Natural killer cell (primary cell): ENCODE measurements at regions not wholly inside any gene's neighbourhood (a gene's known extent, or its start where the extent isn't known, plus 50 kb on each side); places are given as distances from the start of the nearest gene placed in this dataset.
A peak's percentile ranks its signal among the peaks of the same experiment; 100 is the strongest.

Experiments used
- ATAC-seq, 3 donors: fragments of 150-1000 bp in 2 of 3; fragments of 200-7000 bp in 1 of 3; cut with Tn5 transposase; 1 replicate in 1 of 3; 2 replicates in 2 of 3; pipeline ENCODE4 v1.10.0; 2021; ENCODE audit warnings: mild to moderate bottlenecking in 2 of 3, moderate library complexity in 2 of 3
- DNase-seq, 2 donors: peaks; one replicate each; pipeline versions ENCODE4 v3.0.0 to v3.0.0-alpha.2; 2013 to 2021; ENCODE audit warnings: mixed read lengths in 1 of 2
- H3K27ac ChIP-seq: one replicate; pipeline ENCODE4 v1.5.1; 2013; ENCODE audit warnings: mild to moderate bottlenecking, low read length
- H3K27me3 ChIP-seq: one replicate; pipeline ENCODE4 v1.6.1; 2013; ENCODE audit warnings: low read length; ENCODE audit not compliant: control insufficient read depth, insufficient read depth
- H3K36me3 ChIP-seq: one replicate; pipeline ENCODE4 v1.6.1; 2013; ENCODE audit warnings: low read length; ENCODE audit not compliant: control insufficient read depth, insufficient read depth
- H3K4me1 ChIP-seq: one replicate; pipeline ENCODE4 v1.6.1; 2013; ENCODE audit warnings: low read length; ENCODE audit not compliant: control insufficient read depth, insufficient read depth
- H3K4me3 ChIP-seq: one replicate; pipeline ENCODE4 v1.5.1; 2013; ENCODE audit warnings: low read length
- H3K9me3 ChIP-seq: one replicate; pipeline ENCODE4 v1.6.1; 2013; ENCODE audit warnings: low read length; ENCODE audit not compliant: control insufficient read depth, insufficient read depth
- H3K27ac Mint-ChIP-seq, 2 donors: one replicate each; pipeline ENCODE4 v1.8.0; 2022; ENCODE audit warnings: mild to moderate bottlenecking in 2 of 2, mixed read lengths in 2 of 2, moderate library complexity in 1 of 2
- H3K27me3 Mint-ChIP-seq, 2 donors: one replicate each; pipeline ENCODE4 v1.8.0; 2022; ENCODE audit warnings: low read depth in 2 of 2, mixed read lengths in 2 of 2
- H3K36me3 Mint-ChIP-seq: one replicate; pipeline ENCODE4 v1.8.0; 2022; ENCODE audit warnings: mixed read lengths
- H3K4me1 Mint-ChIP-seq, 2 donors: one replicate each; pipeline ENCODE4 v1.8.0; 2022; ENCODE audit warnings: mixed read lengths in 2 of 2
- H3K4me3 Mint-ChIP-seq: one replicate; pipeline ENCODE4 v1.8.0; 2022; ENCODE audit warnings: mild to moderate bottlenecking, moderate library complexity, mixed read lengths
- H3K9me3 Mint-ChIP-seq, 2 donors: one replicate each; pipeline ENCODE4 v1.8.0; 2022; ENCODE audit warnings: mixed read lengths in 2 of 2
- CTCF ChIP-seq: fragments of 200-600 bp; IDR thresholded peaks from one replicate; pipeline ENCODE4 v1.8.0; 2022; ENCODE audit warnings: antibody characterized with exemption
- WGBS: methylation state at CpG from one replicate; pipeline ENCODE4 v1.1.7; 2013; ENCODE audit warnings: missing lambda C conversion rate; ENCODE audit not compliant: insufficient coverage; 5-methylcytosine and 5-hydroxymethylcytosine counted together
- intact Hi-C: fragments of 100-400 bp; cut with micrococcal nuclease; formaldehyde crosslinking; loops from one replicate; pipeline ENCODE4 v1.14.2; 2022

- Histone ChIP-seq H3K4me1 (peaks cover 6% of the 10 kb centered on the region), H3K27ac (no peak overlapping the region), H3K36me3 (no peaks in the 10 kb centered on the region), H3K9me3 (no peaks in the 10 kb centered on the region), H3K27me3 (no peaks in the 10 kb centered on the region), H3K4me3 (no peak overlapping the region)
- H3K27ac Mint-ChIP-seq, result no peak overlapping the region
- ATAC-seq (no peak), DNase-seq (no peak)
- WGBS, result 33% methylated on average over 1 of the region's 1 CpG
- H3K9me3 Mint-ChIP-seq, result no peaks in the 10 kb centered on the region
- TF ChIP-seq CTCF, result no peak
- peaks cover 0 to 3% of the 10 kb centered on the region in 2 donors for H3K27me3 Mint-ChIP-seq
- H3K36me3 Mint-ChIP-seq, result no peaks in the 10 kb centered on the region
- intact Hi-C loops, result loop anchor here (10.0 kb wide), 1 partner anchor 968 kb away; no protein-coding TSS in a partner anchor
- H3K4me3 Mint-ChIP-seq, result no peak overlapping the region
- H3K4me1 Mint-ChIP-seq, result peaks cover 0 to 10% of the 10 kb centered on the region in 2 donors
These were observed 108.8 kb downstream of the ADAMTS1 start for GRCh38 chr21:26736449-26736848.

- Mint-ChIP-seq H3K9me3 (no peaks in the 10 kb centered on the region), H3K4me1 (peaks cover 0 to 10% of the 10 kb centered on the region in 2 donors)
These were observed 112.6 kb downstream of the ADAMTS1 start for GRCh38 chr21:26732432-26733221.

GRCh38 chr21:26719750-26720149, 125.5 kb downstream of the ADAMTS1 start:
- Mint-ChIP-seq H3K9me3 (no peaks in the 10 kb centered on the region), H3K4me1 (no peaks in the 10 kb centered on the region), H3K27me3 (no peaks in the 10 kb centered on the region), H3K27ac (no peak overlapping the region), H3K4me3 (no peak overlapping the region), H3K36me3 (no peaks in the 10 kb centered on the region)
- DNase-seq, result no peak
- TF ChIP-seq CTCF, result no peak
- ATAC-seq, result no peak
- Histone ChIP-seq H3K4me3 (no peak overlapping the region), H3K27me3 (no peaks in the 10 kb centered on the region), H3K27ac (no peak overlapping the region), H3K9me3 (no peaks in the 10 kb centered on the region), H3K4me1 (no peaks in the 10 kb centered on the region), H3K36me3 (no peaks in the 10 kb centered on the region)
- intact Hi-C loops, result loop anchor here (5.0 kb wide), 1 partner anchor 822 kb away; no protein-coding TSS in a partner anchor
- 85% methylated on average over 9 of the region's 9 CpGs for WGBS

More at GRCh38 chr21:26732432-26733221, 112.6 kb downstream of the ADAMTS1 start:
- 79% methylated on average over 10 of the region's 10 CpGs for WGBS
- Mint-ChIP-seq H3K27ac (no peak overlapping the region), H3K4me3 (no peak overlapping the region), H3K36me3 (no peaks in the 10 kb centered on the region), H3K27me3 (peaks cover 0 to 6% of the 10 kb centered on the region in 2 donors)
- Histone ChIP-seq H3K36me3 (no peaks in the 10 kb centered on the region), H3K9me3 (no peaks in the 10 kb centered on the region), H3K27me3 (no peaks in the 10 kb centered on the region), H3K27ac (no peak overlapping the region), H3K4me3 (no peak overlapping the region), H3K4me1 (peaks cover 6% of the 10 kb centered on the region)
- peak; percentile 55 for TF ChIP-seq CTCF
- intact Hi-C loops, result loop anchor here (10.0 kb wide), 1 partner anchor 972 kb away; no protein-coding TSS in a partner anchor
- ATAC-seq (peak in 2 of 3 donors; percentile 48 to 53), DNase-seq (peak in 1 of 2 donors; percentile 36)
